ENCODE measurements at regions not wholly inside any gene's neighbourhood (a gene's known extent, or its start where the extent isn't known, plus 50 kb on each side); places are given as distances from the start of the nearest gene placed in this dataset.
"Not testable (repeated sequence)": the region's sequence is repeated elsewhere in the genome, so short reads cannot be mapped to it uniquely, and the experiment has no call there.

DNA sequence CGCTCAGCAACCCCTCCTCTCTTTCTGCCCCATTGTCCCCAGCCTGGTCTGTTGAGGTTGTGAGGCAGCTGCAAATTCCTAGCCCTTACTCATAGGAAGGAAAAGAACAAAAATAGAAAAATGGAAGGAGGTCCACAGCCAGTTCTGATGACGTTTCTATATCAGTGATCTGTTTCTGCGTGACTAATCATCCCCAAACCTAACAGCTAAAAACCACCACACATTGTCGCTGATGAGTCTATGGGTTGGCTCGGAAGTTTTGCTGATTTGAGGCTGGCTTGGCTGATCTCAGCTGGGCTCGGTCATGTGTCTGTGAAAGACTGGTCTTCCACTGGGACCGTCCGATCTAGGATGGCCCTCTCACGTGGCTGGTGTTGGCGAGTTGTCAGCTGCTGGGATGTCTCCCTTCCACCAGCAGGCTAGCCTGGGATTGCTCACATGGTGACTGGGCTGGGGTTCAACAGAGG, 200.6 kb upstream of the ZNF618 start:
- DNase-seq (ENCODE audit: low read depth): no peak
- TF ChIP-seq, protein P1, sequence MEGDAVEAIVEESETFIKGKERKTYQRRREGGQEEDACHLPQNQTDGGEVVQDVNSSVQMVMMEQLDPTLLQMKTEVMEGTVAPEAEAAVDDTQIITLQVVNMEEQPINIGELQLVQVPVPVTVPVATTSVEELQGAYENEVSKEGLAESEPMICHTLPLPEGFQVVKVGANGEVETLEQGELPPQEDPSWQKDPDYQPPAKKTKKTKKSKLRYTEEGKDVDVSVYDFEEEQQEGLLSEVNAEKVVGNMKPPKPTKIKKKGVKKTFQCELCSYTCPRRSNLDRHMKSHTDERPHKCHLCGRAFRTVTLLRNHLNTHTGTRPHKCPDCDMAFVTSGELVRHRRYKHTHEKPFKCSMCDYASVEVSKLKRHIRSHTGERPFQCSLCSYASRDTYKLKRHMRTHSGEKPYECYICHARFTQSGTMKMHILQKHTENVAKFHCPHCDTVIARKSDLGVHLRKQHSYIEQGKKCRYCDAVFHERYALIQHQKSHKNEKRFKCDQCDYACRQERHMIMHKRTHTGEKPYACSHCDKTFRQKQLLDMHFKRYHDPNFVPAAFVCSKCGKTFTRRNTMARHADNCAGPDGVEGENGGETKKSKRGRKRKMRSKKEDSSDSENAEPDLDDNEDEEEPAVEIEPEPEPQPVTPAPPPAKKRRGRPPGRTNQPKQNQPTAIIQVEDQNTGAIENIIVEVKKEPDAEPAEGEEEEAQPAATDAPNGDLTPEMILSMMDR (IDR thresholded peaks at IDR 0.05; ENCODE audit: insufficient read depth, low read depth, low read length, missing control alignments): no peak
- H3K4me3 ChIP-seq (ENCODE audit: low read depth, low read length): no peak overlapping the region

GRCh38 chr9:113677057-113677456, 199.1 kb upstream of the ZNF618 start:
- DNase-seq (ENCODE audit: low read depth): no peak
- H3K4me3 ChIP-seq (ENCODE audit: low read depth, low read length): no peak overlapping the region
- TF ChIP-seq, protein P1 (IDR thresholded peaks at IDR 0.05; ENCODE audit: insufficient read depth, low read depth, low read length, missing control alignments): no peak

DNA sequence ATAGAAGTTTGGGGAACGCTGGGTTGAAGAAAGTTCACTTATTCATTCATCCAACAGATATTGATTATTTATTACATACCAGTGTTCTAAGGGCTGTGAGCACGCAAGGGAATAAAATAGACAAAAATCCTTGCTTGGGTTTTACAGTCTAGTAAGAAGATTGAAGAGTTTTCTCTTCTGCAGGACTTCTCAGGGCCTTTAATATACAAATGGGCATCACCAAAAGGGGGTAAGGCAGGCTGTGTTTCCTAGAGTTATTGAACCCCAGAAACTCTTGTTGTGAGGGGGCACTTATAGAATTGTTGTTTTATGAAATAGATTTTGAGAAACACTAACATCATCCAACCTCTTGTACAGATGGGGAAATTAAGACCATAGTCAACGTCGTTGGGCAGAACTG, 198.5 kb upstream of the ZNF618 start:
- no peak for DNase-seq (ENCODE audit: low read depth)
- no peak overlapping the region for H3K4me3 ChIP-seq (ENCODE audit: low read depth, low read length)
- TF ChIP-seq, protein P1 (IDR thresholded peaks at IDR 0.05; ENCODE audit: insufficient read depth, low read depth, low read length, missing control alignments): no peak

- DNase-seq (ENCODE audit: low read depth): no peak
- TF ChIP-seq, protein P1 (IDR thresholded peaks at IDR 0.05; ENCODE audit: insufficient read depth, low read depth, low read length, missing control alignments): no peak
- H3K4me3 ChIP-seq (ENCODE audit: low read depth, low read length): no peak overlapping the region
Measured at GRCh38 chr9:113678119-113678858, 197.8 kb upstream of the ZNF618 start.

- no peak overlapping the region for H3K4me3 ChIP-seq (ENCODE audit: low read depth, low read length)
- TF ChIP-seq, protein P1 (IDR thresholded peaks at IDR 0.05; ENCODE audit: insufficient read depth, low read depth, low read length, missing control alignments): no peak
- DNase-seq (ENCODE audit: low read depth): no peak
Measured at GRCh38 chr9:113678859-113679256, 197.3 kb upstream of the ZNF618 start.

GRCh38 chr9:113682297-113682771, 193.8 kb upstream of the ZNF618 start:
- peak; percentile 61 for DNase-seq (ENCODE audit: low read depth)
- no peak overlapping the region for H3K4me3 ChIP-seq (ENCODE audit: low read depth, low read length)
- TF ChIP-seq, protein P1 (IDR thresholded peaks at IDR 0.05; ENCODE audit: insufficient read depth, low read depth, low read length, missing control alignments): peak; percentile 94

GRCh38 chr9:113685636-113686035, 190.5 kb upstream of the ZNF618 start:
- DNase-seq (ENCODE audit: low read depth); H3K4me3 ChIP-seq (ENCODE audit: low read depth, low read length): not testable (repeated sequence)

Measured in GM12865 (cell line).